Fibroblast of pulmonary artery (primary cell): ENCODE measurements at regions not wholly inside any gene's neighbourhood (a gene's known extent, or its start where the extent isn't known, plus 50 kb on each side); places are given as distances from the start of the nearest gene placed in this dataset.

ENCODE experiments used
- DNase-seq: peaks from one replicate; pipeline ENCODE4 v3.0.0-alpha.2; 2010; ENCODE audit warnings: low read depth
- H3K4me3 ChIP-seq: replicated peaks from 2 replicates; pipeline ENCODE4 v1.5.1; 2011; ENCODE audit warnings: low read depth, mild to moderate bottlenecking, control low read depth, low read length, moderate library complexity
- TF ChIP-seq, protein P1 (sequence below): IDR thresholded peaks from 2 replicates; pipeline ENCODE4 v1.5.1; 2011; ENCODE audit warnings: mild to moderate bottlenecking, control low read depth, low read length, inconsistent platforms; ENCODE audit errors: missing control alignments

DNA sequence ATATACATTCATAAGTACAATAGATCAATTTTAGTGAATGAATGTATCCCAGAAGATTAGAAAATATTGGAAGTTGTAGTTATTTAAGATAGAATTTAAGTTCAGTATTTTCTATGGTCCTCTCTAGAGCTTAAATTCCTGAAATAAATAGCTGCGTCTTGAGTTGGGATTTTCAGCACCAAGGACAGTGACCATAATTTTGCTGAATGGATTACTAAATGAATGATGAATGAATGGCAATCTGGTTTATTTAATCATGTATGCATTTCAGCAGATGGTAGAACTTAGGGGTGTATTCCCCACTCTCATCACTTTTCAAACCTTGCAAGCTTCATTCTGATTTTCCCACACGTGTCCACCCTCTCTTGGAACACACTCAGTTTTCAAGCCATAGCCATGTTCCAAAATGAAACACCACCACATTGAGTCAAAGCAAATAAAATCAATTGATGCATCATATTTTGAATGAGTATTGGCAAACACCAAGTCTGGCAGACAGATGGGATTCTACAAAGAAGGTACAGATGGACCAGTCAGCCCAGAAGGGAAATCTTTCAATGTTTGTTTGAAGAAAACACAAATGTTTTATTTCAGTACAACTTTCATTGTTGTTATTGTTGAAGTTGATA, 362.2 kb upstream of the NXPH2 start:
- no peak overlapping the region for H3K4me3 ChIP-seq
- peak; percentile 50 for DNase-seq
- TF ChIP-seq, protein P1, sequence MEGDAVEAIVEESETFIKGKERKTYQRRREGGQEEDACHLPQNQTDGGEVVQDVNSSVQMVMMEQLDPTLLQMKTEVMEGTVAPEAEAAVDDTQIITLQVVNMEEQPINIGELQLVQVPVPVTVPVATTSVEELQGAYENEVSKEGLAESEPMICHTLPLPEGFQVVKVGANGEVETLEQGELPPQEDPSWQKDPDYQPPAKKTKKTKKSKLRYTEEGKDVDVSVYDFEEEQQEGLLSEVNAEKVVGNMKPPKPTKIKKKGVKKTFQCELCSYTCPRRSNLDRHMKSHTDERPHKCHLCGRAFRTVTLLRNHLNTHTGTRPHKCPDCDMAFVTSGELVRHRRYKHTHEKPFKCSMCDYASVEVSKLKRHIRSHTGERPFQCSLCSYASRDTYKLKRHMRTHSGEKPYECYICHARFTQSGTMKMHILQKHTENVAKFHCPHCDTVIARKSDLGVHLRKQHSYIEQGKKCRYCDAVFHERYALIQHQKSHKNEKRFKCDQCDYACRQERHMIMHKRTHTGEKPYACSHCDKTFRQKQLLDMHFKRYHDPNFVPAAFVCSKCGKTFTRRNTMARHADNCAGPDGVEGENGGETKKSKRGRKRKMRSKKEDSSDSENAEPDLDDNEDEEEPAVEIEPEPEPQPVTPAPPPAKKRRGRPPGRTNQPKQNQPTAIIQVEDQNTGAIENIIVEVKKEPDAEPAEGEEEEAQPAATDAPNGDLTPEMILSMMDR: no peak

DNA sequence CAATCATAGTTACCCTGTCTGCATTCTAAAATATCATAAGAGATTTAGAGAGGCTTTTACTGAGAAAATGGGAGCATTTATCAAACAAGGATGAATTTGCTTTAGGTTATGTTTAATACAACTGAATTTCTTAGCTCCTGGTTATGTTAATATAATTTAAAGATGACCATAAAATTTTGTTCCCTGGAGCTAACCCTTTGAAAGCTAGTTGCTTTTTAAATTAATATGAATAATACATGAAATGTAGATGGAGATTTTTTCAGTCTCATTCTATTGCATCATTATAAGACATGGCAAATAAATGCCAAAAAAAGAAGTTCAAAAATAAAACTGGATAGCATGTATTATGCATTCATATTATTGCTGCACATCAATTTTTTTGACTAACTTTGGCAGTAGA, 344.1 kb upstream of the NXPH2 start:
- no peak overlapping the region for H3K4me3 ChIP-seq
- no peak for DNase-seq
- TF ChIP-seq, protein P1: no peak

DNA sequence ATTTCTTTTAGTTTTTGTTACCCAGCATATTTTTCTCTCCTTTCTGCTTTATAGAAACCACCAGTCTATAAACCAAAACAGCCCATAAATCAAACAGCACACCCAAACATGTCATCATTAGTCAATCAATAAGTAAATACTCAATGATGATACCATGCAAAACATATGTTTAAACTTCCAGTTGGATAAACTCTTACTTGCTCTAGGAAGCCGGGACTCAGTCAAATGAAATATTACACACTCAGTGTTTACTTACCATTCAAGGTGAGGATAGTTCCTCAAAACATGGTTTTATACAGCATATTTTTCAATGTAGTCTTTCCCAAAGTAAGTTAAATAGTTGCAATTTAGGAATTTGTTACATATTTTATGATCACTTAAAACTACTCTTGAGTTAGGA, 343.6 kb upstream of the NXPH2 start:
- H3K4me3 ChIP-seq: no peak overlapping the region

DNA sequence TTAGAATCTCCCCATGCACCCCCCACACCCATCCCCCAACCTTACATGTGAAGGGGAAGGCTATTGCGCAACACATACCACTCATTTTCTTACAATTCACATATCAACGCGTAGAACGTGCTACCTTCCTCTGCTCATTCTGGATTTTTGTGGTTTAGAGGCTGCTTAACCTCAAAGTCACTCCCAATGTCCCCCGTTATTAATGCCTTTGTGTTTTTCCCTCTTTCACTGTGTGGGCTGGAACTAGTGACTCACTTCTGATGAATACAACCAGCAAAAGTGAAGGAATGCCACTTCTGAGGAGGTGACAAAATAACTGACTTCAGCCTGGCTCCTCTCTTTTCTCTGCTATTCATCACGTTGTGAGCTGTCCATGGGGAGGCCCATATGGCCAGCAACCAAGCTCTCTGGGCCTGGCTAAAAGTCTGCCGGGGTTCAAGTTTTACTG, 342.5 kb upstream of the NXPH2 start:
- DNase-seq: peak; percentile 60
- TF ChIP-seq, protein P1: no peak
- no peak overlapping the region for H3K4me3 ChIP-seq

More for the DNA sequence above, 343.6 kb upstream of the NXPH2 start:
- no peak for DNase-seq
- TF ChIP-seq, protein P1: no peak

DNA sequence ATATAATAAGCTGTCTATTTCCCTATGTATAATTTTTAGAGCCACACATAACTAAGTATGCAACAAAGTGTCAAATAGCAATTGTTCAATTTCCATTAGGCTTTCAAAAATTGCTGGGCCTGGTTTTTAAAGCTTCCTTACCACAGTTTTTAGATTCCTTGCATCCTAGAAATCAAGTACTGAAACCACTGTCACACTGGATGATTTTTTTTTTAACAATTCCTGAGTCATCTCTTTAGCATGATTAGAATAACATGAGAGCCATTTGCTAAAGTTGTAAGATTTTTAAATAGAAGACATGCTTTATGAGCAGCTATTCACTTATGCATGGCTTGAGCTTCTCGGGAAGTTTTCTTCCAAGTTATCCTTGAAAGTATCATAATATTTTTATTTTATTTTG, 319.5 kb upstream of the NXPH2 start:
- DNase-seq: no peak
- H3K4me3 ChIP-seq: no peak overlapping the region
- TF ChIP-seq, protein P1: no peak

DNA sequence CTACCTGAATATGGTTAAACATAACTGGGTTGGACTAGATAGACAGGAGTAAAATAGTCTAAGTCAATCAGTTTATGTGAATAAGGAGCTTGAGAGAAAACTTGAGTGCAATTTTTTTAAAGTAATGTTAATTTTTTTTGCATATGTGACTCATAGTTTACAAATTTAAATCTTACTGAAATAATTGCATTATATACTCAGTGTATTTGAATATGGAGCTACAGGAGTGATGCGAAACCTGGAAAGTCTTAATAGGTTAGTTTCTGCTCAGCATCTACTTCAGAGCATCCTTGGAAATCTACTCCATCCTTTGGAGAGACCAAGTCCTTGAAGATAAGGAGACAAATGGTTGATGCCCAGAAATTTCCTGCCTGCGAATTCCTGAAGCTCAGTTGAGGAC, 318.8 kb upstream of the NXPH2 start:
- no peak for DNase-seq
- TF ChIP-seq, protein P1: no peak
- no peak overlapping the region for H3K4me3 ChIP-seq

DNA sequence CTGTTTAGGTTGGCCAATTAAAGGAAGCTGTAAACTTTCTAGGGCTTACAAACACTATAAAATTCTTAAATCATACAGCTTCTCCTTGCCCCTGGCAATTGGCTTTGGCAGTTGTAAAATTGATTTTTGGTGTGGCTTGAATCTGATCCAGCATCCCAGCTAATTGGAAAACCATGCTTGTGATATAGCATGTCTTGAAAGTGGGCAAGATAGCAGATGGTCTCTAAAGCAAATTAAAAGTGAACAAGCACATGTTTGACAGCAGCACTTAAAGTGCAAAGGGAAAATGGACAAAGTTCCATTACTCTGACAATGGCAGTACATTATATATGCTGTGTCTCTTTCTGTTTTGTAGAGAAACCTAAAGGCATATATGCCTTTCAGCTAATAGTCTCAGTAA, 302.9 kb upstream of the NXPH2 start:
- TF ChIP-seq, protein P1: no peak
- H3K4me3 ChIP-seq: no peak overlapping the region
- DNase-seq: no peak
